Urinary bladder (tissue), 3 donors: ENCODE measurements at regions not wholly inside any gene's neighbourhood (a gene's known extent, or its start where the extent isn't known, plus 50 kb on each side); places are given as distances from the start of the nearest gene placed in this dataset.

Experiments used
- DNase-seq: peaks from one replicate; pipeline ENCODE4 v3.0.0-alpha.2; 2015; ENCODE audit errors: extremely low spot score
- H3K27ac ChIP-seq: one replicate; pipeline ENCODE4 v1.5.1; 2013; ENCODE audit warnings: low read depth, mild to moderate bottlenecking, moderate library complexity
- H3K36me3 ChIP-seq: one replicate; pipeline ENCODE4 v1.6.1; 2013; ENCODE audit warnings: mild to moderate bottlenecking, moderate library complexity; ENCODE audit not compliant: insufficient read depth
- H3K4me1 ChIP-seq: one replicate; pipeline ENCODE4 v1.6.1; 2013; ENCODE audit warnings: mild to moderate bottlenecking, moderate library complexity; ENCODE audit not compliant: insufficient read depth
- H3K4me3 ChIP-seq: one replicate; pipeline ENCODE4 v1.5.1; 2013; ENCODE audit warnings: low read depth, low read length
- WGBS: extraction: QIAGEN DNeasy Blood & Tissue Kit; methylation state at CpG from one replicate; pipeline ENCODE4 v1.1.7; 2013; 5-methylcytosine and 5-hydroxymethylcytosine counted together
- donor health status: healthy with polysubstance abuse.
- donor health status: healthy.

GRCh38 chr2:207243601-207244000 lies 77.9 kb upstream of the KLF7 start:
- no peak for DNase-seq
- WGBS, result 89% methylated on average over 1 of the region's 1 CpG
- H3K36me3 ChIP-seq, result no peaks in the 10 kb centered on the region
- H3K27ac ChIP-seq, result no peak overlapping the region
- no peaks in the 10 kb centered on the region for H3K4me1 ChIP-seq
- H3K4me3 ChIP-seq, result no peak overlapping the region

- H3K27ac ChIP-seq, result no peak overlapping the region
- no peaks in the 10 kb centered on the region for H3K36me3 ChIP-seq
- no peak overlapping the region for H3K4me3 ChIP-seq
- no peaks in the 10 kb centered on the region for H3K4me1 ChIP-seq
- WGBS, result 78% methylated on average over 7 of the region's 7 CpGs
- DNase-seq, result no peak
These were observed 79.5 kb upstream of the KLF7 start for GRCh38 chr2:207244971-207245925.

- Histone ChIP-seq H3K27ac (no peak overlapping the region), H3K4me1 (no peaks in the 10 kb centered on the region), H3K4me3 (no peak overlapping the region), H3K36me3 (no peaks in the 10 kb centered on the region)
- WGBS, result 89% methylated on average over 4 of the region's 4 CpGs
- no peak for DNase-seq
These were observed 83.1 kb upstream of the KLF7 start for GRCh38 chr2:207248702-207249377.

GRCh38 chr2:207251022-207251421 lies 85.3 kb upstream of the KLF7 start:
- no peak for DNase-seq
- Histone ChIP-seq H3K27ac (no peak overlapping the region), H3K36me3 (no peaks in the 10 kb centered on the region), H3K4me3 (no peak overlapping the region), H3K4me1 (no peaks in the 10 kb centered on the region)
- WGBS, result 96% methylated on average over 4 of the region's 4 CpGs

GRCh38 chr2:207251573-207252192 lies 85.9 kb upstream of the KLF7 start:
- no peak overlapping the region for H3K4me3 ChIP-seq
- WGBS, result 83% methylated on average over 7 of the region's 7 CpGs
- H3K4me1 ChIP-seq, result no peaks in the 10 kb centered on the region
- DNase-seq, result no peak
- H3K36me3 ChIP-seq, result no peaks in the 10 kb centered on the region
- no peak overlapping the region for H3K27ac ChIP-seq

DNA sequence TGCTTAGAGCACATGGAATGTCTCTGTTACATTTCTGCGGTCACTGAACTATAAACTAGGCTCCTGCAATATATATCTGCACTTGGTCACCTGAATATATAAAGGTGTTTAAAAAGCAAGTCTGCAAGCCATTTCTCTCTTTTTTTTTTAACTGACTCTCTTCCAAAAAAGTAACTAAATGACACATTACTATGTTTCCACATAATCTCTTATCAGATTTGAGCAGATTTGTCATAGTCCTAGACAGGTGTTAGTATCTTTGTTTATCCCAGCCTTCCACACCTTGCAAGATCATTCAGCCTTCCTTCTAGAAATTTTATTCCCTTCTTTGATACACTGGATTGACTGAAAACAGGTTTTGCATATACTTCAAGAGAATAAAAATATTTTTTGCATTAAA lies 86.7 kb upstream of the KLF7 start:
- WGBS, result 87% methylated on average over 1 of the region's 1 CpG
- Histone ChIP-seq H3K4me3 (no peak overlapping the region), H3K27ac (no peak overlapping the region), H3K4me1 (no peaks in the 10 kb centered on the region), H3K36me3 (no peaks in the 10 kb centered on the region)
- DNase-seq, result no peak

- Histone ChIP-seq H3K4me1 (no peaks in the 10 kb centered on the region), H3K27ac (no peak overlapping the region), H3K4me3 (no peak overlapping the region), H3K36me3 (no peaks in the 10 kb centered on the region)
- WGBS, result 78% methylated on average over 4 of the region's 4 CpGs
- no peak for DNase-seq
These were observed 87.4 kb upstream of the KLF7 start for GRCh38 chr2:207252979-207253645.

DNA sequence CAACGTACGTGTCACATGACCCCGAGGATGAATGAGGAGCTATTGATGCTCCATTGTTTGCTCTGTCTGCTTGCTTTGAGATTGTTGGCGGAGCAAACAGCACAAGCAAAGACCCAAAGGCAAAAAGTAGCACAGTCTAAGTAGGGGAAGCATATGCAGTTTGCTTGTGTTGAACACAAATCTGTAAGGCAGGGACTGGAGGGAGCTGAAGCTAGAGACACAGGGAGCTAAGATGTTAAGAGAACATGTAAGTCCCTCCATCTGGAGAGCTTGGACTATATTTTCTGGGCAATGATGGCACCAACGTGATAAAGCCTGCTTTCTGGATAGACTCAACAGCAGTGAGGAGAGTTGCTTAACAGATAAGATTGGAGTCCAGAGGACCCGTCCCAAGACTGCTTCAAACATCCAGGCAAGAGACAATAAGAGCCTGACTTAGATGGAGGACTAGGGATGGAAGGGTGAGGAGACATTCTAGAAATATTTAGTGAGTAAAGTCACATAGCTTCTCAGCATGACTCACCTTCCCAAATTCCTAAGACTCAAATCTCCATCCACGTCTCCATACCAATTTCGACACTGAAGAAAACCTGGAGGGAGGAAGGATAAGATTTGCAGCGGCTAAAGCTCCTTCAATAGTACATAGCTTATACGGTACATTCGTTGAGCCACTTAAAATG lies 88.1 kb upstream of the KLF7 start:
- no peak overlapping the region for H3K27ac ChIP-seq
- no peaks in the 10 kb centered on the region for H3K4me1 ChIP-seq
- WGBS, result 77% methylated on average over 11 of the region's 11 CpGs

GRCh38 chr2:207254591-207255464 lies 89.1 kb upstream of the KLF7 start:
- H3K27ac ChIP-seq, result no peak overlapping the region
- 69% methylated on average over 9 of the region's 9 CpGs for WGBS
- H3K4me1 ChIP-seq, result no peaks in the 10 kb centered on the region
- DNase-seq, result no peak
- no peaks in the 10 kb centered on the region for H3K36me3 ChIP-seq
- no peak overlapping the region for H3K4me3 ChIP-seq

More for the DNA sequence above, 88.1 kb upstream of the KLF7 start:
- Histone ChIP-seq H3K36me3 (no peaks in the 10 kb centered on the region), H3K4me3 (no peak overlapping the region)
- no peak for DNase-seq

- no peak for DNase-seq
- H3K4me1 ChIP-seq, result no peaks in the 10 kb centered on the region
- H3K36me3 ChIP-seq, result no peaks in the 10 kb centered on the region
- H3K4me3 ChIP-seq, result no peak overlapping the region
- H3K27ac ChIP-seq, result no peak overlapping the region
- WGBS, result 86% methylated on average over 17 of the region's 17 CpGs
These were observed 90.1 kb upstream of the KLF7 start for GRCh38 chr2:207255565-207256470.

- H3K4me3 ChIP-seq, result no peak overlapping the region
- DNase-seq, result no peak
- H3K27ac ChIP-seq, result no peak overlapping the region
- H3K4me1 ChIP-seq, result no peaks in the 10 kb centered on the region
- no peaks in the 10 kb centered on the region for H3K36me3 ChIP-seq
- WGBS, result 65% methylated on average over 10 of the region's 10 CpGs
These were observed 90.9 kb upstream of the KLF7 start for GRCh38 chr2:207256476-207257207.
